ENCODE measurements at regions not wholly inside any gene's neighbourhood (a gene's known extent, or its start where the extent isn't known, plus 50 kb on each side); places are given as distances from the start of the nearest gene placed in this dataset.

GRCh38 chr6:129947797-129948196 is 70.6 kb upstream of the L3MBTL3 start:
- no peak overlapping the region for H3K27ac ChIP-seq
- no peak for TF ChIP-seq ZFX (IDR thresholded peaks at IDR 0.05)
- TF ChIP-seq, protein P1, sequence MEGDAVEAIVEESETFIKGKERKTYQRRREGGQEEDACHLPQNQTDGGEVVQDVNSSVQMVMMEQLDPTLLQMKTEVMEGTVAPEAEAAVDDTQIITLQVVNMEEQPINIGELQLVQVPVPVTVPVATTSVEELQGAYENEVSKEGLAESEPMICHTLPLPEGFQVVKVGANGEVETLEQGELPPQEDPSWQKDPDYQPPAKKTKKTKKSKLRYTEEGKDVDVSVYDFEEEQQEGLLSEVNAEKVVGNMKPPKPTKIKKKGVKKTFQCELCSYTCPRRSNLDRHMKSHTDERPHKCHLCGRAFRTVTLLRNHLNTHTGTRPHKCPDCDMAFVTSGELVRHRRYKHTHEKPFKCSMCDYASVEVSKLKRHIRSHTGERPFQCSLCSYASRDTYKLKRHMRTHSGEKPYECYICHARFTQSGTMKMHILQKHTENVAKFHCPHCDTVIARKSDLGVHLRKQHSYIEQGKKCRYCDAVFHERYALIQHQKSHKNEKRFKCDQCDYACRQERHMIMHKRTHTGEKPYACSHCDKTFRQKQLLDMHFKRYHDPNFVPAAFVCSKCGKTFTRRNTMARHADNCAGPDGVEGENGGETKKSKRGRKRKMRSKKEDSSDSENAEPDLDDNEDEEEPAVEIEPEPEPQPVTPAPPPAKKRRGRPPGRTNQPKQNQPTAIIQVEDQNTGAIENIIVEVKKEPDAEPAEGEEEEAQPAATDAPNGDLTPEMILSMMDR (conservative IDR thresholded peaks at IDR 0.05), result no peak

- TF ChIP-seq, protein P1 (conservative IDR thresholded peaks at IDR 0.05), result no peak
- TF ChIP-seq ZFX (IDR thresholded peaks at IDR 0.05), result no peak
- H3K27ac ChIP-seq, result peak overlapping the region; percentile 59
Observed at GRCh38 chr6:129946439-129947140, 71.8 kb upstream of the L3MBTL3 start.

DNA sequence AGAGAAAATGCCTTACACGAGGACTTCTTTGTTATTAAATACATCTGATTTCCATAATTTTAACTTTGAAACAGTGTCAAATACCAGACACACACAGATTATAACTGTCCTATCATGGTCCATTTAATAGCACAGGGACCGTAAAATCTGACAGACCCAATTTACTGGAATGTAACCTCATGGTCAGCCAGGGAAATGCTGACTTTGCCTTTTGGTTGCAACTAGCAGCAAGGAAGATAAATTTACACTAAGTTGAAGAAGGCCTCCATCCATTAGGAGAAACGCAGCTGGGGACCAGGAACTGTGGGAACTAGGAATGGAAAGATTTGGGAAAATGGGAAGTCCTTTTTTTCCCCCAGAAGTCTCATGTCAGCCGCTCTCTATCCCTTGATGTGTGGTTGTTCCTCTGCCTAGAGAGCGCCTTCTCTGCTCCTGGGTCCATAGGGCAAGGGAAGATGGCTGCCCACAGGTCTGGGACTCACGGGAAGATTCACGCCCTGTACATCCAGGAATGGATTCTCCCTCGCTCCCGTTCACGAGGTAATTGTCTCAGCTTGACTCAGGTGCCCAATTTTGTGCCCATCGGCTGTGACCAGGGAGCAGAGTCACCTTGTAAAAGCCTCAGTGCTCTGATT is 74.6 kb upstream of the L3MBTL3 start:
- TF ChIP-seq ZFX (IDR thresholded peaks at IDR 0.05), result no peak
- TF ChIP-seq, protein P1 (conservative IDR thresholded peaks at IDR 0.05), result no peak
- H3K27ac ChIP-seq, result peak overlapping the region; percentile 22; the same call in 1 of the 2 replicates

GRCh38 chr6:129940454-129941195 is 77.8 kb upstream of the L3MBTL3 start:
- TF ChIP-seq, protein P1 (conservative IDR thresholded peaks at IDR 0.05), result no peak
- TF ChIP-seq ZFX (IDR thresholded peaks at IDR 0.05), result no peak
- H3K27ac ChIP-seq, result no peak overlapping the region

DNA sequence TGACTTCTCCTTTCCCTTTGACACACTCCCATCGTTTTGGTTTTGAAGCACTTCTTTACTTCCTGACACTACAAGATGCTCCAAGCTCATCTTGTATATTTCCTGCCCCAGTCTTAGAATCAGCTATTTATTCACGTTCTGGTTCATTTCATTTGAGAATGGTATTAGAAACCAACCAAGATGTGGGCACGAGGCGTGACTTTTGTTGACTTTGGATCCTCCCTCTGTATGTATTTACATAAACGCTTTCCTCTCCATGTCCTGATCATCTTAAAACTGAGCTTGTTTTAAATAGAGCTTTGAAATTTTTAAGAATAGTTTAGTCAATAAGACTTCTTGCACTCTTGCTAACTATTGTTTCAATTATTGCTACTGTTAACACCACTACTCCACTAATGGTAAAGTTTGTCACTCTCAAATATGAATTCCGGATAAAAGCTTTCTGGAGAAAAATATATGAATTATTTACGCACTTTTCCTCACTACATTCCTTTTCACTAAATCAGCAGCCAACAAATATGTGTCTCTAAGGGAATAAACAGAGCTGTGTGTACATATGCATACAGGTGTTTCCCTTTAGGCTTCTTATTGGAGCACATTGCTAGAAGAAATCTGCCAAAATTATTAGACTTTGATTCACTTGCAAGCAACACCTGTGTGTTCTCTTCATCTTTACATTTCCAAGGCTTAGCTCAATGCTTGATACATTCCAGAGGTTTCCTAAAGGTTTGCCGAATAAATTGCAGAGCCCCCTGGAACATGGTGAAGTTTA is 77.3 kb upstream of the TMEM244 start:
- no peak overlapping the region for H3K27ac ChIP-seq
- no peak for TF ChIP-seq ZFX (IDR thresholded peaks at IDR 0.05)
- TF ChIP-seq, protein P1 (conservative IDR thresholded peaks at IDR 0.05), result no peak

- no peak overlapping the region for H3K27ac ChIP-seq
- TF ChIP-seq, protein P1 (conservative IDR thresholded peaks at IDR 0.05), result peak; percentile 76
- TF ChIP-seq ZFX (IDR thresholded peaks at IDR 0.05), result no peak
Observed at GRCh38 chr6:129936329-129937165, 75.4 kb upstream of the TMEM244 start.

All from C4-2B (cell line).